GM12878 (cell line): ENCODE measurements at regions not wholly inside any gene's neighbourhood (a gene's known extent, or its start where the extent isn't known, plus 50 kb on each side); places are given as distances from the start of the nearest gene placed in this dataset.
"Not testable (repeated sequence)": the region's sequence is repeated elsewhere in the genome, so short reads cannot be mapped to it uniquely, and the experiment has no call there.

Experiments used
- ATAC-seq: fragments of 200-7000 bp; cut with Tn5 transposase; 3 replicates; pipeline ENCODE4 v1.9.1; 2020; ENCODE audit warnings: mild to moderate bottlenecking, moderate library complexity
- BruUV-seq: library from RNA; stranded (reverse); fragments of 400-500 nt; replicated peaks from 2 replicates; lab custom pipeline; 2021; lab: Mats Ljungman, UMichigan
- CTCF ChIA-PET: fragments of 300-600 bp; sonication (Branson Sonifier 250); formaldehyde crosslinking; extraction: SDS; loops from one replicate; lab custom pipeline; 2021; ENCODE audit warnings: inconsistent platforms; lab: Yijun Ruan, JAX
- POLR2A ChIA-PET: fragments of 350-600 bp; formaldehyde crosslinking; extraction: SDS; loops from one replicate; lab custom pipeline; 2021; ENCODE audit warnings: inconsistent platforms; lab: Charles Lee
- RAD21 ChIA-PET: fragments of 300-600 bp; sonication (Branson Sonifier 250); formaldehyde crosslinking; loops from one replicate; lab custom pipeline; 2023; ENCODE audit warnings: antibody characterized with exemption; ENCODE audit not compliant: unreplicated experiment; lab: Charles Lee
- SMC1A ChIA-PET: fragments of 300-600 bp; sonication (Branson Sonifier 250); formaldehyde crosslinking; loops from one replicate; lab custom pipeline; 2023; ENCODE audit not compliant: unreplicated experiment, uncharacterized antibody; lab: Charles Lee
- DNase-seq: peaks from one replicate; pipeline ENCODE4 v3.0.0-alpha.2; 2011; ENCODE audit warnings: low read depth, low spot score
- FAIRE-seq: peaks from 3 replicates; lab custom pipeline; 2011; peaks lifted over from hg19 to GRCh38; lab: Jason Lieb, UNC
- H2AFZ ChIP-seq: 2 replicates; pipeline ENCODE4 v1.6.0; 2011; ENCODE audit warnings: low read depth, low read length, control low read depth; ENCODE audit not compliant: control insufficient read depth
- H3K27ac ChIP-seq: 2 replicates; pipeline ENCODE4 v1.5.1; 2011; ENCODE audit warnings: control low read depth; ENCODE audit not compliant: control insufficient read depth, insufficient read depth
- H3K27me3 ChIP-seq, 2 experiments: replicated peaks in 1 of 2; 2 replicates each; pipeline versions ENCODE4 v1.6.0 to v1.6.1; 2011; ENCODE audit warnings: low read length in 1 of 2; ENCODE audit not compliant: control insufficient read depth in 2 of 2, insufficient read depth in 2 of 2
- H3K36me3 ChIP-seq, 2 experiments: 2 replicates each; pipeline ENCODE4 v1.5.1; 2011; ENCODE audit warnings: low read length in 1 of 2; ENCODE audit not compliant: control insufficient read depth in 2 of 2, insufficient read depth in 2 of 2
- H3K4me1 ChIP-seq: 2 replicates; pipeline ENCODE4 v1.6.1; 2011; ENCODE audit warnings: mild to moderate bottlenecking, low read length, moderate library complexity, mixed read lengths; ENCODE audit not compliant: control insufficient read depth, insufficient read depth
- H3K4me2 ChIP-seq: 2 replicates; pipeline ENCODE4 v1.6.0; 2011; ENCODE audit warnings: control low read depth; ENCODE audit not compliant: control insufficient read depth, insufficient read depth
- H3K4me3 ChIP-seq: fragments of 200-600 bp; sonication (generic); 2 replicates; pipeline ENCODE4 v1.5.1; 2016
- H3K79me2 ChIP-seq: 2 replicates; pipeline ENCODE4 v1.6.0; 2011; ENCODE audit warnings: low read length; ENCODE audit not compliant: control insufficient read depth, insufficient read depth
- H3K9ac ChIP-seq: 2 replicates; pipeline ENCODE4 v1.8.0; 2011; ENCODE audit warnings: low read length, control low read depth, mixed read lengths; ENCODE audit not compliant: control insufficient read depth, insufficient read depth
- H3K9me3 ChIP-seq: replicated peaks from 3 replicates; pipeline ENCODE4 v1.5.1; 2011; ENCODE audit warnings: mild to moderate bottlenecking, low read length; ENCODE audit not compliant: control insufficient read depth, insufficient read depth
- H4K20me1 ChIP-seq: 2 replicates; pipeline ENCODE4 v1.6.0; 2011; ENCODE audit not compliant: control insufficient read depth, insufficient read depth
- ASH2L ChIP-seq: fragments of 300-600, 200-600 bp; sonication (generic); IDR thresholded peaks from 2 replicates; pipeline ENCODE4 v1.6.1; 2017; ENCODE audit warnings: low read depth, mild to moderate bottlenecking, borderline replicate concordance
- EED ChIP-seq: sonication (generic); IDR thresholded peaks from 2 replicates; pipeline ENCODE4 v1.6.1; 2016; ENCODE audit warnings: antibody characterized with exemption, low read depth
- GATAD2B ChIP-seq: fragments of 450-650 bp; conservative IDR thresholded peaks from 2 replicates; pipeline ENCODE4 v1.6.1; 2017; ENCODE audit warnings: low read depth, mild to moderate bottlenecking, moderate library complexity
- POLR2A ChIP-seq: IDR thresholded peaks from 2 replicates; pipeline ENCODE4 v1.6.1; 2011; ENCODE audit warnings: low read depth, mild to moderate bottlenecking, low read length
- RAD51 ChIP-seq: fragments of 450-650 bp; IDR thresholded peaks from 2 replicates; pipeline ENCODE4 v1.6.1; 2016; ENCODE audit warnings: moderate library complexity, mild to moderate bottlenecking, inconsistent platforms
- REST ChIP-seq: IDR thresholded peaks from 2 replicates; pipeline ENCODE4 v1.6.1; 2012; ENCODE audit warnings: mild to moderate bottlenecking, low read depth, low read length
- STAT3 ChIP-seq: IDR thresholded peaks from 2 replicates; pipeline ENCODE4 v1.6.1; 2011; ENCODE audit warnings: low read depth, low read length, improper control_type of control experiment
- TAF1 ChIP-seq: IDR thresholded peaks from 2 replicates; pipeline ENCODE4 v1.6.1; 2011; ENCODE audit warnings: mild to moderate bottlenecking, low read depth, low read length, borderline replicate concordance
- WGBS: methylation state at CpG from one replicate; pipeline ENCODE4 v1.1.6; 2016; ENCODE audit warnings: low lambda C conversion rate; ENCODE audit not compliant: insufficient replicate concordance, insufficient coverage; ENCODE audit errors: missing lambda C conversion rate; 5-methylcytosine and 5-hydroxymethylcytosine counted together
- in situ Hi-C: fragments of 300-500 bp; cut with MboI; formaldehyde crosslinking; loops from 9 replicates; pipeline ENCODE4 v1.14.3; 2018; ENCODE audit warnings: mixed read lengths
- intact Hi-C: fragments of 100-400 bp; cut with micrococcal nuclease; formaldehyde crosslinking; loops from one replicate; pipeline ENCODE4 v1.14.2; 2022; ENCODE audit not compliant: unreplicated experiment
- TF ChIP-seq, protein P1 (sequence below): IDR thresholded peaks from 2 replicates; pipeline ENCODE4 v1.6.1; 2012; ENCODE audit warnings: low read depth, low read length, improper control_type of control experiment

GRCh38 chr7:65798111-65799075, 74.5 kb upstream of the VKORC1L1 start (continued):
- TF ChIP-seq EED, result peak; percentile 52; the same call in 1 of the 2 replicates

DNA sequence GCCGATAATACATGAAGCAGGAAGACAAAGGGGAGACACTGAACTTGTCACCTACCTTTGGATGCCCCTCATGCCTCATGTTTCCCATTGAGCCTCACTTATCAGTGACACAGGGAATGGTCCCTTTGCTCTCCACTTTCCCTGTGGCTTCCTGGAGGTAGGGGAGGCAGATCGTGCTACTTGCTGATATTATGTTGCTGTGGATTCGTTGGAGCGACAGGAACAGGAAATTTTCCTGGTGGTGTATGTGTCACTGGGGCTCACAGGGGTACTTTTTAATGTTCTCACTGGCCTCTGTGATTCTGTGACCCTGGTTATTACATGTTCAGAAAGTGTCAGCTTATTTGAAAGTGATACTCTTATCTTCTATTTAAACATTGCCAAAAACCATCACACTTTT, 72.7 kb upstream of the VKORC1L1 start:
- in situ Hi-C loops, FAIRE-seq, H3K4me3 ChIP-seq, DNase-seq, intact Hi-C loops, H3K4me2 ChIP-seq, H2AFZ ChIP-seq, H3K36me3 ChIP-seq, POLR2A ChIA-PET, H3K9ac ChIP-seq, H3K27ac ChIP-seq, H4K20me1 ChIP-seq, H3K9me3 ChIP-seq, H3K27me3 ChIP-seq, H3K79me2 ChIP-seq, ATAC-seq: not testable (repeated sequence)
- peaks cover 12% of the 10 kb centered on the region for H3K4me1 ChIP-seq
- BruUV-seq, result TSS peak; percentile 30
- ChIA-PET RAD21 (interaction anchor here (1.2 kb wide), 1 partner anchor 8 kb away, joined by 6 read pairs; no protein-coding TSS in a partner anchor), CTCF (interaction anchor here (2.7 kb wide), 1 partner anchor 40 kb away, joined by 12 read pairs; no protein-coding TSS in a partner anchor), SMC1A (interaction anchor here (0.8 to 1.2 kb wide), 2 partner anchors 10 to 39 kb away, joined by 4 to 6 read pairs; no protein-coding TSS in a partner anchor)
- WGBS, result 91% methylated on average over 4 of the region's 4 CpGs

GRCh38 chr7:65800890-65801341, 72.0 kb upstream of the VKORC1L1 start:
- H3K4me2 ChIP-seq, result no peak overlapping the region
- H3K9me3 ChIP-seq, result no peaks in the 10 kb centered on the region
- POLR2A ChIA-PET, result no interaction called here
- DNase-seq, result no peak
- H3K4me1 ChIP-seq, result peaks cover 12% of the 10 kb centered on the region
- SMC1A ChIA-PET, result no interaction called here
- H3K27ac ChIP-seq, result no peak overlapping the region
- RAD21 ChIA-PET, result no interaction called here
- peaks cover 0 to 2% of the 10 kb centered on the region in 2 experiments; a peak in 1 of 4 replicates for H3K36me3 ChIP-seq
- WGBS, result 95% methylated on average over 6 of the region's 6 CpGs
- H3K79me2 ChIP-seq, result no peaks in the 10 kb centered on the region
- H2AFZ ChIP-seq, result no peak overlapping the region
- BruUV-seq, result no TSS peak
- H3K9ac ChIP-seq, result no peak overlapping the region
- H3K4me3 ChIP-seq, result no peak overlapping the region
- no peaks in the 10 kb centered on the region for H4K20me1 ChIP-seq
- no peaks in the 10 kb centered on the region for H3K27me3 ChIP-seq
- CTCF ChIA-PET, result interaction anchor here (0.6 to 2.7 kb wide), 2 partner anchors 38 to 39 kb away, joined by 3 to 12 read pairs; no protein-coding TSS in a partner anchor
- no peak for ATAC-seq
- intact Hi-C loops (no loop called here), in situ Hi-C loops (no loop called here)
- FAIRE-seq, result no peak
- TF ChIP-seq POLR2A (no peak), RAD51 (no peak), TAF1 (no peak), STAT3 (no peak), GATAD2B (no peak), ASH2L (no peak), REST (no peak)
- TF ChIP-seq, protein P1, sequence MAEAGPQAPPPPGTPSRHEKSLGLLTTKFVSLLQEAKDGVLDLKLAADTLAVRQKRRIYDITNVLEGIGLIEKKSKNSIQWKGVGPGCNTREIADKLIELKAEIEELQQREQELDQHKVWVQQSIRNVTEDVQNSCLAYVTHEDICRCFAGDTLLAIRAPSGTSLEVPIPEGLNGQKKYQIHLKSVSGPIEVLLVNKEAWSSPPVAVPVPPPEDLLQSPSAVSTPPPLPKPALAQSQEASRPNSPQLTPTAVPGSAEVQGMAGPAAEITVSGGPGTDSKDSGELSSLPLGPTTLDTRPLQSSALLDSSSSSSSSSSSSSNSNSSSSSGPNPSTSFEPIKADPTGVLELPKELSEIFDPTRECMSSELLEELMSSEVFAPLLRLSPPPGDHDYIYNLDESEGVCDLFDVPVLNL, result no peak
